ENCODE measurements at regions not wholly inside any gene's neighbourhood (a gene's known extent, or its start where the extent isn't known, plus 50 kb on each side); places are given as distances from the start of the nearest gene placed in this dataset.
"Not testable (repeated sequence)": the region's sequence is repeated elsewhere in the genome, so short reads cannot be mapped to it uniquely, and the experiment has no call there.

DNA sequence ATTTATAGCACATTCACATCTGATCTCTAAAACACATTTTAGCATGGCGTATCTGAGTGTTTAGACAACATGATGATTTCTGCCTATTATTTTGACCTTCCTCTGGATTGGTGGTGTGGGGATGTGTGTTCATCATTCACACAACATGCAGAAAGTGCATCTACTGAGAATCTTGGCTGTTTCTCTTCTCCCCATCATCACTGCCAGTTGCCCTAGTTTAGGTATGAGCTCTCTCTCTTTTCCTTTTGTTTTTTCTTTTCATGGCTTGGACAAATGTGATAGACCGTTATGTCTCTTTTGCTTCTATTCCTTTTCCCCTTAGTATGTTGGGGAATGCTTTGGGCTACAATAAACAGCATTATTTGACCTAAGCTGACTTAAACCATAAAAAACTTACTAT lies 239.2 kb upstream of the FZD8 start:
- no peak for DNase-seq

- DNase-seq = no peak
These were observed 234.2 kb upstream of the FZD8 start for GRCh38 chr10:35876248-35876647.

DNA sequence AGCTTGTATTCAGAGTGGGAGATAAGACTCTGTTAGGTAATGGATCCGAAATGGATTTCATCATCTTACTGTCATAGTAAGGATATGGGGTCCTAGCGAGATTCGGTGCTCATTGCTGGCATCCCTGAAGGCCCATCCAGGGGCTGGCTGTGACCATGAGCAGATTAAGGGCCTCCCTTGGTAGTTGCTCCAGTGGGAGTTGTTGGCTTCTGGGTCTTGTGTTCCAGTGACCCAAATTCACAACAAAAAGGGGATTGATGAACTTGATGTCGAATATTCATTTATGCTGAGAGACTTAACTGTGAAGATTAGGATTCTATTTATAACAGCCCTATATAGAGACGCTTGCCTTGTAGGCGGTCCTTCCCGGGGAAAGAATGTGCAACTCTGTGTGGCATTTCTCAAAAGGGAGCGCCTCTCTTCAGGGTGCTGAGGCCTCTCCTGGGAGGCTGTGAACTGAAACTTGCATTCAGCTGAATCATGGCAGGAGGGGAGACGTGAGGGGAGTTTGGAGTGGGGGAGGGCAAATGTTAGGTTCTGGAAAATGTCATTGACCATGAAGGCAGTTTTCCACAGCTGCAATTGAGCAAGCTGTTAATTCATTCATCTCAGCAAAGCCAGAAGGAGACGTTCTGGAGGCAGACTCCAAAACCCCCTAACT lies 233.1 kb upstream of the FZD8 start:
- no peak for DNase-seq

- DNase-seq = no peak
These were observed 232.4 kb upstream of the FZD8 start for GRCh38 chr10:35874311-35875015.

DNA sequence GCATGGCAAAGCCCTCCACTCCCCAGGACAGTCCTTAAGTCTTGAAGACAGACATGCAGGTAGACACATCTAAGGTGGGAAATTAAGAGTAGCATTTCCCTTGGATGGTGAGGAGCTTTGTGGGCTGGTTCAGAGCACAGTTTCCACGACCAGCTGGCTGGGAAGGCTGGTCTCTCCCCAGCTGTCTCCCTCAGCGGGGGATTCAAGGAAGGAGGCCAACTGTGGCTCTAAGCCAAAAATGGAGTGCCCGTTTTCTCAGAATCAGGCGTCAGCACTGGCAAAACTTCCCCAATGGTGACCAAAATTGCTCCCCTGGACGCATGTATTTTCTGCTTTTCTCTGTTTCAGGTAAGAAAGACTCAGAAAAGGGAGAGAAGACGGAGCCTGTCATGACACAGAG lies 230.6 kb upstream of the FZD8 start:
- no peak for DNase-seq

- no peak for DNase-seq
These were observed 228.7 kb upstream of the FZD8 start for GRCh38 chr10:35870665-35871310.

DNA sequence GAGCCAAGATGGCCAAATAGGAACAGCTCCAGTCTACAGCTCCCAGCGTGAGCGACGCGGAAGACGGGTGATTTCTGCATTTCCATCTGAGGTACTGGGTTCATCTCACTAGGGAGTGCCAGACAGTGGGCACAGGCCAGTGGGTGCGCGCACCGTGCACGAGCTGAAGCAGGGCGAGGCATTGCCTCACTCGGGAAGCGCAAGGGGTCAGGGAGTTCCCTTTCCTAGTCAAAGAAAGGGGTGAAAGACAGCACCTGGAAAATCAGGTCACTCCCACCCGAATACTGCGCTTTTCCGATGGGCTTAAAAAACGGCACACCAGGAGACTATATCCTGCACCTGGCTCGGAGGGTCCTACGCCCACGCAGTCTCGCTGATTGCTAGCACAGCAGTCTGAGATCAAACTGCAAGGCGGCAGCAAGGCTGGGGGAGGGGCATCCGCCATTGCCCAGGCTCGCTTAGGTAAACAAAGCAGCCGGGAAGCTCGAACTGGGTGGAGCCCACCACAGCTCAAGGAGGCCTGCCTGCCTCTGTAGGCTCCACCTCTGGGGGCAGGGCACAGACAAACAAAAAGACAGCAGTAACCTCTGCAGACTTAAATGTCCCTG lies 216.7 kb upstream of the FZD8 start:
- not testable (repeated sequence) for DNase-seq

DNA sequence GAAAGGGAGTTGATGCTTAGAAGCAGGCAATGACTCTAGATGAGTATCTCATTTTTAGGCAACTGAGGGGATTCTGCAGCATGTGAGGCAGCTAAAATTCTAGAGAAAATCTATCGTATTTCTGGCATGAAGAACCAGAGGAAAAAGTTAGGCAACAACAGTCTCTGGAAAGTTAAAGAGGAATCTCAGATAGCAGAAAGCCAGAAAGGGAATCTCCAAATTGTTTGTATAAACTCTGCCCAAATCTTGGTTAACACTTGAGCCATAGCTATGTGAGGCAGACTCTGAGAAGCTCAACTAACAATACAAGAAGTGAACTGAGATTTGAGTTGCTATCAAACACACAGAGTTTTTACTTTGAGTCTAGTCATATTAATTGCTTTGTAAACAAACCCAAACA lies 215.8 kb upstream of the FZD8 start:
- no peak for DNase-seq

- DNase-seq = no peak
These were observed 213.3 kb upstream of the FZD8 start for GRCh38 chr10:35855155-35855947.

GRCh38 chr10:35854661-35855060 lies 212.6 kb upstream of the FZD8 start:
- DNase-seq = no peak

- no peak for DNase-seq
These were observed 210.6 kb upstream of the FZD8 start for GRCh38 chr10:35852721-35853120.

GRCh38 chr10:35848412-35848811 lies 206.3 kb upstream of the FZD8 start:
- DNase-seq = no peak

DNA sequence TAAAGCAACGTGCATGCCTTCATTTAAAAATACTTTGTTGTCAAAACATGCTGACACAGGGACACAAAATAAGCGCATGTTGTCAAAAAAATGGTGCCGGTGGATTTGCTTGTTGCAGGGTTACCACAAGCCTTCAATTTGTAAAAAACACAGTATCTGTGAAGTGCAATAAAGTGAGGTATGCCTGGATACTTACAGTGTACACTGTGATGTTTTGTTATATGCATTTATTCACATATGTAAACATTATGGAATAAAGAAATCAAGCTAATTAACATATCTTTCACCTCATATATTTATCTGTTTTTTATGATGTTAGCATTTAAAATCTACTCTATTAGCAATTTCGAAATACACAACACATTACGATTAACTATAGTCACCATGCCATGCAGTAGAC lies 202.6 kb upstream of the FZD8 start:
- no peak for DNase-seq

DNA sequence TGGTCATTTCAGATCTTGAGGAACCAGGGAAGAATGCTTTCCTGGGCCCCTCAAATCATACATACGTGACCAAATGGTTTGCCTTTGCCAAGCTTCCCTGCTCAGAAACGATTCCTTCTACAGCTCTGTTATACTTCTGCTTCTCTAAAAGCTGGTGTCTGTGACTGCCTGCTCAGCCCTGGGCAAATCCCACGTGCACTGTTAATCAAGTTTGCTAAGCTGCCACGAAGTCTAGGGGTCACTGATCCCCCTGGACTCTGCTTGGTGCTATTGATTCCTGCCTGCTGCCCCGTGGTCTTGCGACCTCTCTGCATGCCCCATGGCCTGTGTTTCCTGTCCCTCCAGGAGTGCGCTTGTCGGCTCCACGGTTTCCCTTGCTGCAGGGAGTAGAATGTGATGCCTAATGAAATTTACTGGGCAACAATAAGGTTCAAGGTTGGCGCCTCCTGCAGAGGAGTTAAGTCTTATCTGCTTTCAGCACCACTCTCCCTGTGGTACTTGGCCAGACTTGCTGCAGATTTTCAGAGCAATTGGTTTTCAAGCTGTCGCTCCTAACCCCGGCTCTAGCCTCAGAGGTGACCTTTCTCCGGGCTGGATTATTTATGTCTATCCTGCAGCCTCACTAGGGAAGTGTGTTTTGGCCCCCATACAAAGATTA lies 201.6 kb upstream of the FZD8 start:
- no peak for DNase-seq

DNA sequence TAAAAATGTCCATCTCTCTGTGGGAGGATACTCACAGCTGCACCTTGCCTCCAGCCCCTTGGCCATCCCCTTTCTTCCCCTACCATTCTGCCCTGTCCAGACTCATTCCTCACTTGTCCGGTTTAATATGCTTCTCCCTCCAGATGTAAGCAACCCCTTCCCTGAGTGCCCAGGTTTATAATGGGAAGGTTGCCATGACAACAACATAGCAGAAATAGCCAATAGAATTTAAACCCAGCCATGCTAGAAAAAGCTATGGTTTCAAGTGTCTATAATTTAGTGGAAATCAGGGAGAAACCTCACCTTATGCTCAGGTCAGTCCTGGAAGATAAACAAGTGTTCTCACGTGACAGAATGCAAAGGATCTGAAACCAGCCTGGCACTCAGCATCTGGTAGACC lies 196.0 kb upstream of the FZD8 start:
- no peak for DNase-seq

DNA sequence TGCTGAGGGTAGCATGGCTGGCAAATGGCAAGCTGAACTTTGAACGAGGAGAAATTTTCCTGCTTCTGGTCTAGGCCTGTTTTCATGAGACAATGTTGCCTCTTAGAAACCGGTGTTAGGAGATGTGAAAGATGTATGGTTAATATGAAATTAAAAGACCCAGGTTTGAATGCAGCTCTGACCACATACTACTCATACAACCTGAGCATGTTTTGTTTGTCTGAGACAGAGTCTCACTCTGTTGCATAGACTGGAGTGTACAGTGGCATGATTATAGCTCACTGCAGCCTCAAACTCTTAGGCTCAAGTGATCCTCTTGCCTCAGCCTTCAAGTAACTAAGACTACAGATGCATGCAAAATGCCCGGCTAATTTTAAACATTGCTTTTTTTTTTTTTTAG lies 193.4 kb upstream of the FZD8 start:
- no peak for DNase-seq

DNA sequence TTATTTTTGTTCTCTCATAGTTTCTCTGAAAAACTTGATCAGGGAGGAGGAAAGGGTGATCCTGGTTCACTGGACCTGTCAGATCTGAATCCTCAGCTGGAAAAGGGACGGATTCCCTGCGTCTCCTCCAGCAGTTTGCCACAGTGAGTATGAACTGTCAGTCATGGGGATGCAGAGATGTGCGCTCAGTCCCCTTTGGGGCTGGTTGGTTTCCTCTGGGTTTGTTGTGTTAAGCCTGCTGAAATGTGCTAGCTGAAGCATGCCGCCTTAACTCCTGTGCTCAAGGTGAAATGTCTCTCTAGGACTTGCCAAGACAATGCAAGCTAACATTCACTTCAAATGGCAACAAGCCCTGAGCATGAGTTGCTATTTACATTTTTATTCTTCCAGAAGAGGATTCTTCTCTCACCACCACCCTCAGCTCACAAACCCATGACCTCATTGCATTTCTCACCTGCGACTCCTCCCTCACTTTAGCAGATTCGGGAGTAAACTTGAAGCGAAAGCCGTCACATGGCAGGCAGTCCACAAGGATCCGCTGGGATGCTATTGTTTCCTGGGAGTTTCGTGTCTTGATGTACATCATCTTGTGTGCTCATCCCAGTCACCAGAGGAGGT lies 192.9 kb upstream of the FZD8 start:
- no peak for DNase-seq

- no peak for DNase-seq
These were observed 185.7 kb upstream of the FZD8 start for GRCh38 chr10:35827783-35828182.

GRCh38 chr10:35824704-35825103 lies 182.6 kb upstream of the FZD8 start:
- DNase-seq = no peak

DNA sequence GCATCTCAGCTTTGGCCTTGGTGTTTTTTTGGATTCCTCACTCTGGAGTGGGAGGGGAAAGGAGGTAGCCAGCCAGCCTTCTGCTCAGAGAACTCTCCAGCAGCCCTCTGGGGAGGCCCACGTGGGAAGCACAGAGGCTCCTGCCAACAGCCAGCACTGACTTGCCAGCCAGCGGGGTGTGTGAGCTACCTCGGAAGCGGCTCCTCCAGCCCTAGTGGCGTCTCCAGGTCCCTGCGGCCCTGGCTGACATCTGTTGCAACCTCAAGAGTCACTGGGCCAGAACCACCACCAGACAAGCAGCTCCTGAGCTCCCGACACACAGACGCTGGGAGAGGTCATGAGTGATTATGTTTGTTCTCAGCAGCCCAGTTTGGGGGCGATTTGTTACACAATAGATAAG lies 180.2 kb upstream of the FZD8 start:
- peak; percentile 16 for DNase-seq

DNA sequence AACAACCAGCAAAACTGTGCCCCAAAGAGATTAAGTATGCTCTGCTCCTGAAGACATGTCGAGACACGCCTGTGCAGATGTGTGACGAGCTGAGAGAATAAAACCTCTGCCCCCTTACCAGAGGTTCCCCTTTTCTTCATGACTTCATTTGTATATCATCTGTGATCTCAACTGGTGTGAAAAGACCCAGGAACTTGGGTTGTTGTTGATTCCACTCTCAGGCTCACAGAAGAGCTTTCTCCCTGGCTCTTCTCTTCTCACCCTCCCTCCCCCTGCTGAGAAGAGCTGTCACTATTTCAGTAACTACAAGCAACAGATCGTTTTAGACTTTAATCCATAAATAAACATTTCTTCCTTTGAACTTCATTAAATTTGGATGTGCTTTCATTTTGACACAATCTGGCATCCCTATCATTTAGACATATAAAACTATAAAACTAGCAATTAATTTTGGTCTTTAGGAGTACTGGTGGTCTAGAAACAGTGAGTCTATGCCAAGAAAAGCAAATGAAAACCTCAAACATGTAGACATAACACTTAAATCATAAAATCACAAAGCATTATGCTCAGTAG lies 179.3 kb upstream of the FZD8 start:
- no peak for DNase-seq

GRCh38 chr10:35819736-35820135 lies 177.6 kb upstream of the FZD8 start:
- DNase-seq = no peak

Measured in DMS79 treated with DMSO at 0.1 percent for 48 hours (cell line).